ENCODE measurements at regions not wholly inside any gene's neighbourhood (a gene's known extent, or its start where the extent isn't known, plus 50 kb on each side); places are given as distances from the start of the nearest gene placed in this dataset.
A peak's percentile ranks its signal among the peaks of the same experiment; 100 is the strongest.

GRCh38 chr5:152269533-152269932, 135.5 kb downstream of the NMUR2 start:
- DNase-seq = no peak

GRCh38 chr5:152264645-152265254, 140.3 kb downstream of the NMUR2 start:
- DNase-seq = no peak

- no peak for DNase-seq
Observed at GRCh38 chr5:152262667-152263066, 142.4 kb downstream of the NMUR2 start.

DNA sequence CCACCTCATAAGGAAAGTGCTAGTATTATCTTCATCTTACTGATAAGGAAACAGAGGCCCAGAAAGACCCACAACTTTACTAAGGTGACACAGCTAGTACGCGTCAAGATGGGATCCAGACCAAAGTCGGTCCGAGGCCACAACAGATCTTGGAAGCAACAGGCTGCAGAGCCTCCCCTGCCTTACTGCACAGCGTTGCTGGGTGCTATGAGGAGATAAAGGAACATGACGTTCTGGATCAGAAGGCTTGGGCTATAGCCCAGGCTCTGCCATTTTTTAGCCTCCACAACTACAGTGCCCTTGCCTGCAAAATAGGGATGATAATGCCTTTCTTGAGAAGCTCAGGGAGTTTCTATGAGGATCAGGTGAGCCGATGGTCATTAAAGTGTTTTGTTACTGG, 144.1 kb downstream of the NMUR2 start:
- no peak for DNase-seq

DNA sequence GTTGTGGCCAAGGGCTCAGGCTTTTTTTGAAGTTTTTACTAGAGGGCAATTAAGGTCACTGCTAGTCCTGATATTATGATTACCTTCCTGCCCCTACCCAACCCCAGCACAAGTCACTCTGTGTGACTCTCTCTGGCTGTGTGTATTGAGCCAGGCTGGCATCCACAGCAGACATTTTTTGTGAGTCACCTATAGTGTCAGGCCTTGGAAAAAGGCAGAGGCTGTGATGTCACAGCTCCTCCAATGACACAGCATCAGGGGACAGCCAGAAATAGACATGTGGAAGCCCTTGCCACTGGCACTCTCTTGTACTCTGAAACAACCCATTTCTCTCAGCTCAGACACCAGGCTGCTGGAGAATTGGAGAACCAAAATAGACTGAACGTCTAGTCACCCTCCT, 145.4 kb downstream of the NMUR2 start:
- no peak for DNase-seq

GRCh38 chr5:152256580-152256979, 148.5 kb downstream of the NMUR2 start:
- DNase-seq = no peak

GRCh38 chr5:152255411-152255810, 149.7 kb downstream of the NMUR2 start:
- no peak for DNase-seq

GRCh38 chr5:152247850-152248385, 157.2 kb downstream of the NMUR2 start:
- no peak for DNase-seq

- peak; percentile 16 for DNase-seq
Observed at GRCh38 chr5:152246401-152246800, 158.7 kb downstream of the NMUR2 start.

GRCh38 chr5:152237531-152237930, 167.5 kb downstream of the NMUR2 start:
- DNase-seq = no peak

DNA sequence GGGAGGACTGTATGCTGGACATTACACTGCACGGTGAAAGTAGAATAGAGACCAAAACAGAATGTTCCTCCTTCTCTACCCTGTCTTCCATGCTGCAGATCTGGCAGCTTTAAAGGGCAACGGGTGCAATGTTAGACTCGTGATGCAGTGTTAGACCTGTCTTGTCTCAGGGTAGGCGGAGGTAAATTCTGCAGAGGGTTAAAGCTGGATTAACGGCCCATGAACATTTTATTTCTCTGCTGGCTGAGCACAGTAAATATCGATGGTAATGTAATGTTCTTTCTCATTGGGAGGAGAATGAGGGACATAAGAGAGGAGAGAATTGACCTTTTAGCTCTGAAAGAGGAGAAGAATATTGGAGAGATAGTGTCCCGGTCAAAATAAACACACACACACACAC, 178.9 kb downstream of the NMUR2 start:
- DNase-seq = no peak

- no peak for DNase-seq
Observed at GRCh38 chr5:152221721-152222629, 183.1 kb downstream of the NMUR2 start.

DNA sequence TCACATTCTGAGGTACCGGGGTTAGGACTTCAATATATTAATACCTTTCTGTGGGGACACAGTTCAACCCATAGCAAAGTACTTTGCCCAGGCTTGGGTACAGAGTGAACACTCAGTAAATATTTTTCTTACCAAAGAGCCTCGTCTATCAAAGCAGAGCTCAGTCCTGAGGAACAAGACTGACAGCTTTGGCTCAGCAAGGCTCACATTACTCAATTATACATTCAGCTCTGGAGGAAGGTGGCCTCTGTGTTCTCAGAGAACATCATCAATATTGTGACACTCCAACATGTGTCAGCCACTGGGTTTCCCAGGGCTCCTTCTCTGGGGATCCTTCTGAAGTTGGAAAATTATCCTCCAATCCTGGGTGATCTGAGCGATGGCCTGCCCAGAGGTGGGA, 186.4 kb downstream of the NMUR2 start:
- DNase-seq = no peak

DNA sequence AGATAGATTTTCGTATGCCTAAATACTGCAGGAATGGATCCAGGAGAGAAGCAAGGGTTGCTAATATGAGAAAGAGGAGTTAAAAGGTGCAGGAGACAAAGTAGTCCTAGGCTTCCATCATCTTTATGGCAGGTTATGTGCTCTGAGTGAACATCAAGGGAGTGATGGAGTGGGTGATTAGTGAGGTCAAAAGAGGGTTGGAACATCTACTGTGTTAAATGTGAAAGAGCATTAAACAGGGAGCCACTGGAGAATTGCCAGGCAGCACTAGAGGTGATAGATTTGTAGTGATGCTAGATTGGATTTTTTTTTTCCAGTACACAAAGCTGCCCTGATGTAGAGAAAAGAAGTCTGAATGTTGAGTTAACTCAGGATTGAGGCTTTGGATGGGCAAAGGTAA, 199.3 kb downstream of the NMUR2 start:
- no peak for DNase-seq

GRCh38 chr5:152202321-152202720, 202.8 kb downstream of the NMUR2 start:
- peak; percentile 8 for DNase-seq

GRCh38 chr5:152193391-152194107, 211.5 kb downstream of the NMUR2 start:
- no peak for DNase-seq

DNA sequence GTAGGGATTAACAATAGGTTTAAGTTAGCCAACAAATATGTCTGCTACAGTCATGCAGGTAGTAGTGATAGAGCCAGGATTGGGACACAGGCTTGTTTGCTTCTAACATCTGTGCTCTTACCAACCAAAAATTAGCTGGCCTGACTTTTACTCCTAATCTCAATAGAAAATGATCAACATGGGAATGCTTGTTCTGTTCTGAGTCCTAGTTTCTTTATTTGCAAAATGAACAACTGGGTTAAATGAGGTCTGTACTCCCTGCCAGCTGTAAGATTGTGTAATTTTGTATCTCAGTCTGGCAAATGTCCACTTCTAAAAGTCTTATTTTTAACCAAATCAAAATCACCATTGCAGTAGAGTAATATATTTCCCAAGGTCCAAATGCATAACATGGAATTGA, 216.8 kb downstream of the NMUR2 start:
- no peak for DNase-seq

DNA sequence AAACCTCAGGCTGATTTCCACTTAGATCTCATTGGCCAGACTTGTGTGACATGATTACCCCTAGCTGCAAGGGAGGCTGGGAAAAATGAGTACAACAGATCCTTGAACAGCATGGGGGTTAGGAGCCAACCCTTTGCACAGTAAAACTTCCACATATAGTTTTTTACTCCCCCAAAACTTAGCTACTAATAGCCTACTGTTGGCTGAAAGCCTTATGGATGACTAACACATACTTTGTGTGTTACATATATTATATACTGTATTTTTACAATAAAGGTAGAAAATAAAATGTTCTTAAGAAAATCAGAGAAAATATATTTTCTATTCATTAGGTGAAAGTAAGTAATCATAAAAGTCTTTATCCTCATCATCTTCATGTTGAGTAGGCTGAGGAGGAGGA, 217.4 kb downstream of the NMUR2 start:
- DNase-seq = no peak

DNA sequence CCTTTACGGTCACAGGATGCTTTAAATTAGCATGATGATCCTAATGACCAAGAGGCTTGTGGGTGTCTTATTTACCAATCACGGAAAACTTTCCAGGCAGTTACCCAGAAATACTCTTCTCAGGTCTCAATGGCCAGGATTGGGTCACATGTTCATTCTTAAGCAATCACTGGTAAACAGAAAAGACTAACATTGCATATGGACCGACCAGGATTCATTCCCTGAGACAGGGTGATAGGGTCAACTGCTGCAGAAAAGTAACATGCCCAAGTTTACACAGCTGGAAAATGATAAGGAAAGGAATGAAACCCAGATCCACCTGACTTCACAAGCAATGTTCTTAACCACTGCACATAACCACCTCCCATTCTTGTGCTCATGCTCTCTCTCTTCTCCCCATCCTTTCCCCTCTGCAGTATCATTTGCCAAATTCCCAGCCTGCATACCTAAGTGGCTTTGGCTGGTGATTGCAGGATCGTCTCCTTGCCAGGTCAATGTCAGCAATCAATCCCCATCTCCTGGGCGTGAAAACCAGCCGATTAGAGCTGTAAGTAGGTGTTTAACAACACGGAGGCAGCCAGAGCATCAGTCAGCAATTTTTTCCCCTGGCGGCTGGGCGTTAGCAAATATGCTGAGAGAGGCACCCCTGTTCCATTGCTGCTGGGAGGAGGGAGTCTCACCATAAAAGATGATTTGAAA, 219.4 kb downstream of the NMUR2 start:
- DNase-seq = no peak

GRCh38 chr5:152184266-152184665, 220.8 kb downstream of the NMUR2 start:
- no peak for DNase-seq

- no peak for DNase-seq
Observed at GRCh38 chr5:152181461-152181860, 223.6 kb downstream of the NMUR2 start.

DNA sequence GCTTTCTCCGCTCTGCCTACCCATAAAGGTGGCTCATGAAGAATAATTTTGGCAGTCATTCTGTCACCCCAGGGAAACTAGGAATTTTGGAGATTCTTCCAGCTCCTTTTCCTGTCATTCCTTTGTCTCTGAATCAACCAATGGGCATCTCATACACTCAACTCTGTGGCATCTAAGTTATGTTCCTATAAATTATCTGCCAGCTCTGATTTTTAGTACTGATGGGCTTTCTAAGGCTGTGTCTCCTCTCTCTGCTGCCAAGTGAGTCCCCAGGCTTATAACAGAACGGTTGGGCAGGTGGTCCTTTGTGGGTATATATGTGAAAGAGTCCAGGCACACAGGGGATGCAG, 226.8 kb downstream of the NMUR2 start:
- no peak for DNase-seq
